K562 (cell line): ENCODE measurements at regions not wholly inside any gene's neighbourhood (a gene's known extent, or its start where the extent isn't known, plus 50 kb on each side); places are given as distances from the start of the nearest gene placed in this dataset.
"Not testable (repeated sequence)": the region's sequence is repeated elsewhere in the genome, so short reads cannot be mapped to it uniquely, and the experiment has no call there.

Experiments
- ATAC-seq: fragments of 200-7000 bp; cut with Tn5 transposase; 3 replicates; pipeline ENCODE4 v1.9.1; 2020; ENCODE audit warnings: moderate library complexity
- BruUV-seq: library from RNA; stranded (reverse); fragments of 400-500 nt; replicated peaks from 2 replicates; lab custom pipeline; 2021; lab: Mats Ljungman, UMichigan
- CTCF ChIA-PET: fragments of 300-600 bp; formaldehyde crosslinking; extraction: SDS; loops from one replicate; lab custom pipeline; 2021; ENCODE audit warnings: low intra/inter-chr PET ratio; lab: Yijun Ruan, JAX
- POLR2A ChIA-PET: fragments of 300-600, 350-650 bp; sonication (Branson Sonifier 250); formaldehyde crosslinking; extraction: SDS; loops from one replicate; lab custom pipeline; 2021; ENCODE audit warnings: antibody characterized with exemption, inconsistent platforms; lab: Yijun Ruan, JAX
- DNase-seq, 4 experiments: peaks; one replicate each; pipeline versions ENCODE4 v3.0.0 to v3.0.0-alpha.2; 2011 to 2018; ENCODE audit warnings: low spot score in 3 of 4, mixed read lengths in 3 of 4; ENCODE audit errors: extremely low read depth in 1 of 4
- FAIRE-seq: peaks from 2 replicates; lab custom pipeline; 2011; peaks lifted over from hg19 to GRCh38; lab: Jason Lieb, UNC
- H2AFZ ChIP-seq: 2 replicates; pipeline ENCODE4 v1.6.0; 2011; ENCODE audit warnings: low read depth, low read length, control low read depth, inconsistent platforms
- H3K27ac ChIP-seq: fragments of 200-600 bp; 3 replicates; pipeline ENCODE4 v1.8.0; 2011; ENCODE audit warnings: low read depth, mild to moderate bottlenecking, control low read depth, inconsistent platforms, low read length, moderate library complexity, mixed read lengths; ENCODE audit errors: extremely low read depth
- H3K27me3 ChIP-seq, 2 experiments: fragments of 300-600 bp in 1 of 2; 2 replicates in 1 of 2; 3 replicates in 1 of 2; pipeline versions ENCODE4 v1.6.0 to v1.8.0; 2011; ENCODE audit warnings: inconsistent platforms in 2 of 2, low read length in 2 of 2, mild to moderate bottlenecking in 1 of 2, mixed read lengths in 1 of 2, moderate library complexity in 1 of 2; ENCODE audit not compliant: control insufficient read depth in 2 of 2, insufficient read depth in 2 of 2
- H3K36me3 ChIP-seq: fragments of 300-600 bp; 3 replicates; pipeline ENCODE4 v1.8.0; 2011; ENCODE audit warnings: mild to moderate bottlenecking, low read length, inconsistent platforms; ENCODE audit not compliant: control insufficient read depth, insufficient read depth
- H3K4me1 ChIP-seq, 2 experiments: fragments of 200-600 bp in 1 of 2; replicated peaks in 1 of 2; 2 replicates in 1 of 2; 3 replicates in 1 of 2; pipeline versions ENCODE4 v1.5.1 to v1.8.0; 2011; ENCODE audit warnings: inconsistent platforms in 2 of 2, low read length in 2 of 2, mild to moderate bottlenecking in 1 of 2, mixed read lengths in 1 of 2, moderate library complexity in 1 of 2; ENCODE audit not compliant: control insufficient read depth in 2 of 2, insufficient read depth in 2 of 2
- H3K4me2 ChIP-seq: 2 replicates; pipeline ENCODE4 v1.6.1; 2011; ENCODE audit warnings: low read length, control low read depth, inconsistent platforms, mixed read lengths; ENCODE audit not compliant: insufficient read depth
- H3K4me3 ChIP-seq: fragments of 200-600 bp; sonication (generic), shearing (Covaris generic); 2 replicates; pipeline ENCODE4 v1.5.1; 2016; ENCODE audit warnings: control low read depth, inconsistent platforms
- H3K79me2 ChIP-seq: fragments of 200-600 bp; 3 replicates; pipeline ENCODE4 v1.8.0; 2011; ENCODE audit warnings: low read length, inconsistent platforms; ENCODE audit not compliant: control insufficient read depth, insufficient read depth
- H3K9ac ChIP-seq, 2 experiments: 2 replicates each; pipeline versions ENCODE4 v1.6.0 to v1.6.1; 2011; ENCODE audit warnings: low read depth in 2 of 2, low read length in 2 of 2, control low read depth in 1 of 2, inconsistent platforms in 1 of 2, mild to moderate bottlenecking in 1 of 2, mixed read lengths in 1 of 2; ENCODE audit not compliant: insufficient read depth in 1 of 2
- H3K9me1 ChIP-seq: one replicate; pipeline ENCODE4 v1.6.0; 2011; ENCODE audit warnings: inconsistent platforms, mild to moderate bottlenecking, low read length, moderate library complexity; ENCODE audit not compliant: control insufficient read depth, insufficient read depth
- H3K9me3 ChIP-seq: replicated peaks from 2 replicates; pipeline ENCODE4 v1.5.1; 2011; ENCODE audit warnings: low read depth, low read length, inconsistent platforms; ENCODE audit not compliant: control insufficient read depth, insufficient read depth
- H4K20me1 ChIP-seq: replicated peaks from 2 replicates; pipeline ENCODE4 v1.6.1; 2011; ENCODE audit warnings: low read length, inconsistent platforms, mixed read lengths; ENCODE audit not compliant: control insufficient read depth, insufficient read depth
- WGBS: fragments of 100-300 bp; shearing (Covaris generic); methylation state at CpG from one replicate; pipeline ENCODE4 v1.1.6; 2016; ENCODE audit warnings: low coverage, mixed read lengths; ENCODE audit not compliant: insufficient coverage; ENCODE audit errors: missing lambda C conversion rate; 5-methylcytosine and 5-hydroxymethylcytosine counted together
- in situ Hi-C: fragments of 300-500 bp; cut with MboI; formaldehyde crosslinking; loops from 4 replicates; pipeline ENCODE4 v1.15.0; 2018; ENCODE audit warnings: inconsistent platforms, mixed read lengths
- intact Hi-C: fragments of 100-400 bp; cut with micrococcal nuclease; formaldehyde crosslinking; loops from 2 replicates; pipeline ENCODE4 v1.14.2; 2022
- TF ChIP-seq, protein P1 (sequence below): fragments of 200-800 bp; sonication (Bioruptor generic); IDR thresholded peaks from 2 replicates; pipeline ENCODE4 v1.6.1; 2017; ENCODE audit warnings: missing genetic modification characterization, missing compliant biosample characterization

DNA sequence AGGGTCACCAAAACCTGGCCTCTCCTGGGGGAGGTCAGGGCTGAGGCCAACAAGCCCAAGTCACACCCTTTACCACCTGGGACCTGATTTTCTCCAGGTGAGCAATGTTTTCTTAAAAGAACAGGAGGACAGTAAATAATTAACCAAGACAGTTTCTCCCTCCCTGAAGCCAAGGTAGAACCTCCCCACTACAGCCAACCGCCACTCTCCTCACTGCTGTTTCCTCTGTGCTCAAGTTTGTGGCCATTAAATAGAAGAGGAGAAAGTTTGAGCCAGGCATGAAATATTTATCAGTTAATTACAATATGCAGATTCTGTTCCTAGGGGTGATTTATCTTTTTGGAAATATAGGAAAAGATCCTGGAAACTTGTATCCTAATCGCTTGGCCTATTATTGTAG lies 150.6 kb upstream of the ANKRD20A1 start:
- H4K20me1 ChIP-seq, DNase-seq, ATAC-seq, POLR2A ChIA-PET, in situ Hi-C loops, H3K9me1 ChIP-seq, intact Hi-C loops, FAIRE-seq, H3K36me3 ChIP-seq, CTCF ChIA-PET, H3K79me2 ChIP-seq, H3K4me3 ChIP-seq, H3K27me3 ChIP-seq, H3K9me3 ChIP-seq, BruUV-seq, H3K4me2 ChIP-seq, H3K4me1 ChIP-seq, H3K27ac ChIP-seq, H3K9ac ChIP-seq, H2AFZ ChIP-seq: not testable (repeated sequence)
- no CpG with 5 or more reads among the region's 2 CpGs for WGBS

- BruUV-seq, H3K27ac ChIP-seq, H3K27me3 ChIP-seq, H3K9ac ChIP-seq, H3K9me3 ChIP-seq, CTCF ChIA-PET, H3K9me1 ChIP-seq, H4K20me1 ChIP-seq, POLR2A ChIA-PET, H3K4me2 ChIP-seq, H3K4me3 ChIP-seq, in situ Hi-C loops, H2AFZ ChIP-seq, H3K79me2 ChIP-seq, H3K36me3 ChIP-seq, H3K4me1 ChIP-seq, intact Hi-C loops, DNase-seq, FAIRE-seq: not testable (repeated sequence)
- ATAC-seq, result peak; percentile 99
- 0% methylated on average over 1 of the region's 32 CpGs for WGBS
- TF ChIP-seq, protein P1, sequence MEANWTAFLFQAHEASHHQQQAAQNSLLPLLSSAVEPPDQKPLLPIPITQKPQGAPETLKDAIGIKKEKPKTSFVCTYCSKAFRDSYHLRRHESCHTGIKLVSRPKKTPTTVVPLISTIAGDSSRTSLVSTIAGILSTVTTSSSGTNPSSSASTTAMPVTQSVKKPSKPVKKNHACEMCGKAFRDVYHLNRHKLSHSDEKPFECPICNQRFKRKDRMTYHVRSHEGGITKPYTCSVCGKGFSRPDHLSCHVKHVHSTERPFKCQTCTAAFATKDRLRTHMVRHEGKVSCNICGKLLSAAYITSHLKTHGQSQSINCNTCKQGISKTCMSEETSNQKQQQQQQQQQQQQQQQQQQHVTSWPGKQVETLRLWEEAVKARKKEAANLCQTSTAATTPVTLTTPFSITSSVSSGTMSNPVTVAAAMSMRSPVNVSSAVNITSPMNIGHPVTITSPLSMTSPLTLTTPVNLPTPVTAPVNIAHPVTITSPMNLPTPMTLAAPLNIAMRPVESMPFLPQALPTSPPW (CRISPR knock-in tag), result peak; percentile 20; the same call in 1 of the 2 replicates
Observed at GRCh38 chr9:67711429-67711828, 147.3 kb upstream of the ANKRD20A1 start.

- intact Hi-C loops, H4K20me1 ChIP-seq, CTCF ChIA-PET, H3K9me3 ChIP-seq, POLR2A ChIA-PET, FAIRE-seq, H3K4me2 ChIP-seq, DNase-seq, H3K9ac ChIP-seq, H2AFZ ChIP-seq, H3K79me2 ChIP-seq, H3K9me1 ChIP-seq, H3K4me3 ChIP-seq, H3K27me3 ChIP-seq, H3K4me1 ChIP-seq, in situ Hi-C loops, ATAC-seq, H3K36me3 ChIP-seq: not testable (repeated sequence)
- 0 out of 3 replicates have a peak overlapping the region, but pooled peaks have one; percentile 41 for H3K27ac ChIP-seq
- BruUV-seq, result TSS peak; percentile 88
- WGBS, result no CpG with 5 or more reads among the region's 10 CpGs
Observed at GRCh38 chr9:67711931-67712330, 146.8 kb upstream of the ANKRD20A1 start.
